HG03045 (cell line): ENCODE measurements at regions not wholly inside any gene's neighbourhood (a gene's known extent, or its start where the extent isn't known, plus 50 kb on each side); places are given as distances from the start of the nearest gene placed in this dataset.
"Not testable (repeated sequence)": the region's sequence is repeated elsewhere in the genome, so short reads cannot be mapped to it uniquely, and the experiment has no call there.

Experiments used
- ATAC-seq: cut with Tn5 transposase; IDR thresholded peaks from one replicate; pipeline ENCODE4 v1.9.1; 2021; ENCODE audit warnings: mild to moderate bottlenecking, moderate library complexity; ENCODE audit not compliant: unreplicated experiment

- ATAC-seq: not testable (repeated sequence)
Observed at GRCh38 chr2:87500951-87501350, 246.9 kb upstream of the PLGLB2 start.

GRCh38 chr2:87502948-87503347 lies 244.9 kb upstream of the PLGLB2 start:
- not testable (repeated sequence) for ATAC-seq

GRCh38 chr2:87505239-87505638 lies 242.6 kb upstream of the PLGLB2 start:
- not testable (repeated sequence) for ATAC-seq

- not testable (repeated sequence) for ATAC-seq
Observed at GRCh38 chr2:87505909-87506308, 242.0 kb upstream of the PLGLB2 start.

GRCh38 chr2:87507378-87508348 lies 240.2 kb upstream of the PLGLB2 start:
- ATAC-seq: not testable (repeated sequence)

GRCh38 chr2:87511195-87511778 lies 236.6 kb upstream of the PLGLB2 start:
- ATAC-seq: not testable (repeated sequence)

- ATAC-seq: not testable (repeated sequence)
Observed at GRCh38 chr2:87512864-87513530, 234.9 kb upstream of the PLGLB2 start.

GRCh38 chr2:87514034-87514433 lies 233.9 kb upstream of the PLGLB2 start:
- ATAC-seq: peak; percentile 50

GRCh38 chr2:87514515-87514914 lies 233.4 kb upstream of the PLGLB2 start:
- ATAC-seq: not testable (repeated sequence)

GRCh38 chr2:87515226-87515625 lies 232.7 kb upstream of the PLGLB2 start:
- ATAC-seq: not testable (repeated sequence)

- ATAC-seq: not testable (repeated sequence)
Observed at GRCh38 chr2:87515875-87516274, 232.0 kb upstream of the PLGLB2 start.

GRCh38 chr2:87516369-87516967 lies 231.4 kb upstream of the PLGLB2 start:
- not testable (repeated sequence) for ATAC-seq

GRCh38 chr2:87517438-87517837 lies 230.4 kb upstream of the PLGLB2 start:
- not testable (repeated sequence) for ATAC-seq

- not testable (repeated sequence) for ATAC-seq
Observed at GRCh38 chr2:87518066-87518465, 229.8 kb upstream of the PLGLB2 start.

GRCh38 chr2:87518547-87518946 lies 229.3 kb upstream of the PLGLB2 start:
- ATAC-seq: not testable (repeated sequence)

- ATAC-seq: not testable (repeated sequence)
Observed at GRCh38 chr2:87519158-87520011, 228.5 kb upstream of the PLGLB2 start.

GRCh38 chr2:87521057-87521456 lies 226.8 kb upstream of the PLGLB2 start:
- peak; percentile 51 for ATAC-seq

GRCh38 chr2:87521489-87521888 lies 226.4 kb upstream of the PLGLB2 start:
- not testable (repeated sequence) for ATAC-seq

GRCh38 chr2:87524619-87525188 lies 223.2 kb upstream of the PLGLB2 start:
- ATAC-seq: not testable (repeated sequence)
